Epithelial cell of proximal tubule (primary cell): ENCODE measurements at regions not wholly inside any gene's neighbourhood (a gene's known extent, or its start where the extent isn't known, plus 50 kb on each side); places are given as distances from the start of the nearest gene placed in this dataset.
A peak's percentile ranks its signal among the peaks of the same experiment; 100 is the strongest.

Experiments
- DNase-seq: peaks from one replicate; pipeline ENCODE4 v3.0.0-alpha.2; 2011; ENCODE audit warnings: low read depth
- H3K4me3 ChIP-seq: 2 replicates; pipeline ENCODE4 v1.5.1; 2011; ENCODE audit warnings: low read depth, mild to moderate bottlenecking, low read length
- CTCF ChIP-seq: conservative IDR thresholded peaks from 2 replicates; pipeline ENCODE4 v1.5.1; 2012; ENCODE audit warnings: low read depth, mild to moderate bottlenecking, low read length

GRCh38 chr5:39995990-39996389 lies 571.2 kb upstream of the DAB2 start:
- no peak for DNase-seq
- no peak for TF ChIP-seq CTCF
- no peak overlapping the region for H3K4me3 ChIP-seq

- no peak for DNase-seq
- no peak overlapping the region for H3K4me3 ChIP-seq
- TF ChIP-seq CTCF = no peak
These were observed 567.9 kb upstream of the DAB2 start for GRCh38 chr5:39992617-39993202.

- no peak for DNase-seq
- TF ChIP-seq CTCF = peak; percentile 20
- H3K4me3 ChIP-seq = no peak overlapping the region
These were observed 561.8 kb upstream of the DAB2 start for GRCh38 chr5:39986614-39987013.

- DNase-seq = no peak
These were observed 555.3 kb upstream of the DAB2 start for GRCh38 chr5:39980056-39980455.

GRCh38 chr5:39977066-39977655 lies 552.4 kb upstream of the DAB2 start:
- DNase-seq = no peak
- no peak for TF ChIP-seq CTCF
- H3K4me3 ChIP-seq = no peak overlapping the region

More at GRCh38 chr5:39980056-39980455, 555.3 kb upstream of the DAB2 start:
- no peak overlapping the region for H3K4me3 ChIP-seq
- no peak for TF ChIP-seq CTCF

- DNase-seq = no peak
- TF ChIP-seq CTCF = no peak
- H3K4me3 ChIP-seq = no peak overlapping the region
These were observed 545.5 kb upstream of the DAB2 start for GRCh38 chr5:39970117-39970798.

GRCh38 chr5:39968381-39968780 lies 543.6 kb upstream of the DAB2 start:
- DNase-seq = no peak
- H3K4me3 ChIP-seq = no peak overlapping the region
- no peak for TF ChIP-seq CTCF
